NCI-H128 (cell line): ENCODE measurements at regions not wholly inside any gene's neighbourhood (a gene's known extent, or its start where the extent isn't known, plus 50 kb on each side); places are given as distances from the start of the nearest gene placed in this dataset.

Source experiments
- DNase-seq: peaks from one replicate; lab custom pipeline; 2025; ENCODE audit not compliant: unreplicated experiment; lab: John Stamatoyannopoulos, UW

DNA sequence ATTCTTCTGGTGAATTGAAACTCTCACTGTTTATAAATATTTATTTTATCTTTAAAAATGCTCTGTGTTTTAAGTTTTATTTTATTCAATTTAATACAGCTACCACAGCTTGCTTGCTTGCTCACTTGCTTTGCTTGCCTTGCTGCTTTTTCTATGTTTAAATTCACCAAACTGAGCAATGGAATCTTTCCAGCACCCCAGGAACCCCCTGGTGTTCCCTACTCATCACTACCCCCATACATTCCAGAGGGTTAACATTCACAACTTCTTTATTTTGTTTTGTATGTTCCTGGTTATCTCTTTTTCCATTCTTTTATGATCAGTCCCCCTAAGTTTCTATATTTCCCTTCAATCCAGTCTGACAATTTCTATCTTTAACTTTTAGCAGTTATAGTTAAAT, 166.5 kb upstream of the COL1A2 start:
- DNase-seq, result no peak

DNA sequence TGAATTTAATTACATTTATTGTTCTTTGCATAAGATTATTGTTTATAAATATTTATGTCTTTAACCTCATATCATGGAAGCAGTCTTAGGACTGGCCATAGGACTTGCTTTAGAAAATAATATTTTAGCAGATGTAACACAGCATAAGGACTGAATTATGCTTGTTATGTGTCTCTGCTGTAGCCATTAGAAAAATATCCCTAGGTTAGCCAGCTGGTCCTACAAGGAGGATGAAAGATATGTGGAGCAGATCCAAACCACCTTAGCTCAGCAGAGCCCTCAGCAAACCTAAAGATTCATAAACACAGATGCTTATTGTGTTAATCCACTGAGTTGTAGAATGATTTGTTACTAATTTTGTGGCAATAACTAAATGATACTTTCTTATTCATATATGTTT, 166.0 kb upstream of the COL1A2 start:
- no peak for DNase-seq

DNA sequence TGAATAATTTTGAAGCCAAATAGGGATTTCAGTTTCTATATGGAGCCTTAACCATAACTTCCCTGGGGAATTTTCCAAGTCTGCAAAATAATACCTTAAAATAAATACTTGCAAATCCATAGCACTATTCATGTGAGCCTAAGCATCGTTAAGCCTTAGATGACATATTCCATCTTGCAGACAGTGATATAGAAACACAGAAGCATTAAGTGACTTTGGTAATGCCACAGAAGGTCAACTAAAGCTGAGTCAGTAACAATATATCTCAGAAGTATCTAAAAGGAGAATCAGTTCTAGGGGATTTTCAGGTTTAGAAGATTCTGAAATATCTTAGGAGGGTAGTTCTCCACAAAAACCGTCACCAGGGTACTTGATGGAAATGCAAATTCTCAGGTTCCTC, 163.4 kb upstream of the COL1A2 start:
- DNase-seq, result no peak

DNA sequence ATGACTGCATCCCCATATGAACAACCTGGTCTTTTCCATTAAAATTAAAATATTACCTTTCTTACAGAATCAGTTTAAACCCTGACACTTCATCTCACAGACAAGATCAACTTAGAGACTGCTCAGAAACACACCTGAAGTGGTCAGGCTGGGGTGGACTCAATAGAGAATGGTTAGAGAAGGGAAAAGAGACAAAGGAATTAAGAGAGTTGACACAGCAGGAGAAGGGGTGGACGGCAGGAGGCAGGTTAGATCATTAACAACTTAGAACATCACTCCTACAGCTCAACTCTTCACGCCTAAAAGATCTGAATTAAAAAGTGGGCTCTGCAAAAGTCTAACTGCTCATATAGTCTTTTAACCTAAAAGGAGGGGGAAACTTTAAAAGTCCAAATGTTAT, 157.7 kb upstream of the COL1A2 start:
- DNase-seq, result no peak

DNA sequence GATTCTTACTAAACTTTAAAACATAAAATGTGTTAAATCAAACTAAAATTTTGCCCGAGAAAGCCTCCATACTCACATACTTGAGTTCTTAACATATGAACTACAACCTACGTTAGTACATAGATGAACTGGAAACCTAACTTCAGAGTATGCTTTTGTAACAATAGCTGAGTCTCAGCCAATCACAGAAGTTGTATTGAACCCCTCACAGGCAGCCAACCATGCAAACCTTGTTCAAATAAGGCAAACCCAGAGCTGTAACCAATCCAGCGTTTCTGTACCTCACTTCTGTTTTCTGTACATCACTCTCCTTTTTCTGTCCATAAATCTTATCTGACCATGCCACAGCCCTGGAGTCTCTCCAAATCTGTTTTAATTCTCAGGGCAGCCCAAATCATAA, 157.3 kb upstream of the COL1A2 start:
- no peak for DNase-seq

DNA sequence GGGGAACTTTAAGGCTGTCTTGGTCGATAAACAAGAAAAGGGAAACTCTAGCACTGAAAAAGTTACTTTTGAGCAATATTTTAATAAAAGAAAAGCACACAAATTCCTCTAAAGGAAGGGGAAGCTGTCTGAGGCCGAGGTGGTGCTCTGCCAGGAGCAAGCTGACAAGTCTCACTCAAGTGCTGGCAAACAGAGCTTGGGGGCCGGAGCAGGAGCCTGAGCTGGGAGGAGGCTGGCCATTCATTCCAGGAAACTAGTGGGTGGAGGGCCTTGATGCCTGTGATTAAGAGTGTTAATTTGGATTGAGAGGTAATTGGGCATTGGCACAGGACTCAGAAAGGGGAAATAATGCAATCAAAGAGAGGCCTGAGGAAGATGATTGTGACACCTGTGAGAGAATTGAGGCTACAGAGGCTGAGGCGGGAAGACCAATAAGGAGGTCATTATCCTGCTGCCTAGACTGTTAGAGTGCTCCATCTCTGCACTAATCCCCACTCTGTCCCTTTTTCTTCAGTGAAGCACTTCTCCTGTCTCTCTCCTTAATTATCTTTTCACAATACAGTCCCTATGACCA, 154.9 kb upstream of the COL1A2 start:
- no peak for DNase-seq

DNA sequence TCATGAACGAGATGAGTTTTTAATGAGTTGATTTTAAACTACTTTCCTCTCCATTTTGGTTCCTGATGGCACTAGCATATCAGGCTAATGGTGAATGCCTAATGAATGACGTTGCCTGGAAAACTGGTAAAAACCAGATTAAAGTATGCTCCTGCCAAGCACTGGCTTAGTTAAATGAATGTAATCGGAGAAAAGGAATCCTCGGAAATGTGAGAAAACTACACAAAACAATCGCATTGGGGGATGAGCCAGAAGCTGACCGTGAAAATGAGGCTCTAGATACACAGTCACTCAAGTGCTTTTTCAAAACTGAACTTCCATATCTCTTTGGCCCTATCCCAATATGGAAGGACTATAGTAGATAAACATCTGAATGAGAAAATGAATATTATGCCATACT, 153.8 kb upstream of the COL1A2 start:
- no peak for DNase-seq

DNA sequence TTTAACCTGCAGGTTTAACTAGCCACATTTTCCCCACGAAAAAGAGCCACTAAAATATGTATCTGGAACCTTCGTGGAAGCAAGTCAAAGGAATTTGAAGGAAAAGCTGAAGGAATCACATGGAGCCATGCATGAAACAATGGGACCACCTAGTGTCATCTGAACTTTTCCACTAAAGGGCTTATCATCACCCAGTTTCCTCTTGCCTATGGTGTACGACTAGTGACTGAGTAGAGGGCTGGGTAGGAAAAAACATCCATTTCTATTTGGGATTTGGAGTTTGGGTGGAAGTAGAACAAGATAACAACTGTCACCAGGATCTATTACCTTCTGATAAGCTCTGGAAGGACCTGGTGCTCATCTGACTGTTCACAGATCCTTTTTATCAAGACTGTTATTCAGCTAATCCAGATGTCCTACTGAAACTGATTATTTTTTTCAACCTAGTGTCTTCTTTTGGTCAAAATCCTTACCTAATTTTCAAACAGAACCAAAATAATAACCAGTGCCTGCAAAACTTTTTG, 153.2 kb upstream of the COL1A2 start:
- DNase-seq, result no peak

DNA sequence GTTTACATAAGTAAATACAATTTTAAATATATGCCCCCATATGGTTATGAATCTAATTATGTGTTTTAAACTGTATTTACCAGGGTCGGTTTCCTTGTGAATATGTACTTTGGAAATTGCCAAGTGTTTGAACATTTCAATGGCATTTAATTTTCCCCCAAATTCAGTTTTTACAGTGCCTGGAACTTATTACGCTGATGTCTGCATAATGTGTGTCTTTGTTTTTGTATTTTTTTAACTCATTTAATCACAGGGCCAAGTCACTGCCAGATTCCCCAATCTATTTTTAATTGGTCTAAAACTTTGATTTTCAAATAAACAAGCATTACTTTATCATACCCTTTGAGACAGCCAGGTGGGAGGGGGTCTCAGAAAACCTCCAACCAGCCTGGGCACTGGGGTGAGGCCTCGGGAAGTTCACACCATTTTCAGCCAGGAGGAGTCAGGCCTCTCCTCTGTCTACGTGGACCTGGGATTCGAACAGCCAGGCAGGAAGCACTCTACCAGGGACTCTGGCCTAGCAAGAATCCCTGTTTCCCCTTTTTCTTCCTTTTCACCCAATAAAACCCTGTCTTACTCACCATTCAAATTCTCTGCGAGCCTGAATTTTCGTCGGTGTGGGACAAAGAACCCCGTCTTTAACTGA, 151.5 kb upstream of the COL1A2 start:
- DNase-seq, result no peak

DNA sequence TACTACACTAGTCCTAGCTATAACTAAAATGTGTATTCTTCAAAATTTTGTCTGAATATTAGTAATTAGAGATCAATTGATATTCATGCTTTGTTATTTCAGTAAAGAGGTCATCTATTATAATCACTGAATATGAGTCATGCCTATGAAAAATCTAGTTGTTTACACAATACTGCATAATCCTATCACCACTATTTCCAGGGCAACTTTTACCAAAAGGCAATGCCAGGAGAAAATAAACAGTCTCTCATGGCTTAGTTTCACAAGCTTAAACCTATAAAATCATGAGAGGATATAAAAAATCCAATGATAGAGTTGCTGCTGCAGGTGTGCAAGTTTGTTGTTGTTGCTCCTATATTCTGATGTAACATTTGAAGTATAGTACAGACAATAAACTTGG, 149.9 kb upstream of the COL1A2 start:
- DNase-seq, result no peak

DNA sequence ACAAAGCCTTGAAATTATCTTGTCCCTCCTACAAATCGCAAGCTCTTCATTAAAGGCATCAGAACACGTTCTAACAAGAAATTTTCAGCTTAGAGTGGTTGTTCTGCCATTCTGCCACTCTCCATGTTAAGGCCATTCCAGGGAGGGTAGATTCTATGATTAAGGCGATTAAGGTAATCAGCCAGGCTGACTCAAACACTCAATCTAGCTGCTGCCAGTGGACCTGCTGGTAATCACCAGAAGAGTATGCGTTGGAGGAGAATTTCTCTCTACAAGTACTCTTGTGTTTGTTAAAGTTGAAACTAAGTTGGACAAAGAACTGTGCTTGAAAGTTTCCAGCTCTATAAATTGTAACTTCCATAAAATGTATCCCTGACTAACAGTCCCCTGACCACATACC, 149.2 kb upstream of the COL1A2 start:
- DNase-seq, result no peak

DNA sequence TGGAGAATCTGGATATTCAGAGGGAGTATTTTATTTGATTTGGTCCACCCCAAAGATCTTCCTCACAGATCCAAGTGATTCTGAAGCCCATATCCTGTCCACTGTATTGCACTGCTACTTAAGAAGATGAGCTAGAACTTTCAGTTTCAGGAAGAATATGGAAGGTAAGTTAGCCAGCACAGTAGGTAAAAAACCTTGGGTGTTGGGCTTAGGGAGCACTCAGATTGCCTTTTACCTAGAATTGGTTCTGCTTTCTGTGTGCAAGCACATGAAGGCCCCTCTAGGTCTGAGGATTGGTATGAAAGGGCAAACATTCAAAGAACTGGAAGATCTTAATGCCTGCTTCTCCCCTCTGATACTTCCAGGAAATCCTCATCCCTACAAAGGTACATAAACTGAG, 146.7 kb upstream of the COL1A2 start:
- DNase-seq, result no peak

DNA sequence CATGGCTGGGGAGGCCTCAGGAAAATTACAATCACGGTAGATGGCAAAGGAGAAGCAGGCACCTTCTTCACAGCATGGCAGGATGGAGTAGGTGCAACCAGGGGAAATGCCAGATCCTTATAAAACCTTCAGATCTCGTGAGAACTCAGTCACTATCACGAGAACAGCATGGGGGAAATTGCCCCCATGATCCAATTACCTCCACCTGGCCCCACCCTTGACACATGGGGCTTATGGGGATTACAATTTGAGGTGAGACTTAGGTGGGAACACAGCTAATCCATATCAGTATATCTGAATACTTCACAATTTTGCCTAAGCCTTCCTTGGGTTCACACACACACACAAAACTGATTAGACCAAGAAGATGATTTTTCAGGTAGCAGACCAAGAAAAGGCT, 145.1 kb upstream of the COL1A2 start:
- DNase-seq, result no peak

DNA sequence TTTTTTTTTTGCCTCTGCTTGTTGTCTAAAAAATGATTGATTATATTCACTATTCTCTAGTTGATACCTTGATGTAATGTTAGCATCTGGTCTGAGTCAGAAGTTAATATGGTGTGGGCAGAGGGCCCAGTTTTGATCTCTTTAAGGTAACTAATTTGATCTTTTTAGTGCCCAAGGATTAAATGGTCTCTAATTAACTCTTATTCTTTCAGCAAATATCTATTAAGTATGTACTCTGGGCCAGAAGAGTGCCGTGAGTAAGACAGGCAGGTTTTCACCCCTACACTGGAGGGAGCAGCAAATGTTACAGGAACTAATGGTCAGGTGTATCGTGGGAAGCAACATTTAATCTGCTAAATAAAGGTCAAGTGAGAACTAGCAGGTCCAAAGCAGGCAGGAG, 144.6 kb upstream of the COL1A2 start:
- DNase-seq, result no peak

DNA sequence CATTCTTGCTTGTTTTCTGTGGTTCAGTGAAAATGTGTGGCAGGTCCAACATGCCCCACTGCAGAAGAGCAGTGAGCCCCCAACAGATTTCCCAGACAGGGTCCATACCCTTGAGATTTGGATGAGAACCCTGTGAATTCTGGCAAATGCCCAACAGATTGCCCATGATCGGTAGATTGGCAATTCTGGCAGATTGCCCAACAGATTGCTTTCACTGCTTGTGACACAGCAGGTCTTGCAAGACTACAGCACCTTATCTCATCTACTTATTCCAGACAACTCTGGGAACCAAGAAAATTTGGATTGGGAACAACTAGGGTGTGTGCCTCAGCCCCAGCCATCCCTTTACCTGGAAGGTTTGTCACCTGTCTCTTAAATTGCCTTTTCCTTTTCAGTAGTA, 143.7 kb upstream of the COL1A2 start:
- no peak for DNase-seq

DNA sequence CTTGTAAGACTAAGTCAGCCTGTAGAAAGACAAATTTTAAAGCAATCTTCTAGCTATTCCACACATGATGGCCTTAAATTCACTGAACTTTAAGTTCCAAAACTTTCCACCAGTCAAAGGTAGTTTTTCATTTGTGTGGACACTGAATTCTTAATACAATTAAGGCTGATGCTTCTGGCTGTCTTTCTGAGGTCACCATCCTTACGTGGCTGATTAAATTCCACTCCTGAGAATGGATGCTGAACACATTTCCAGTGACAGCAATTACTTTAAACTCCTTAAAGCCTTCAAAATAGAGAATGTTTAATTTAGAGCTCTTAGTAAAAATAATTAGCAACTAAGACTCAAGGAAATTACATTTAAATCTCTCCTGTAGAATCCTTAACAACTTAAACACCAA, 142.6 kb upstream of the COL1A2 start:
- DNase-seq, result no peak

DNA sequence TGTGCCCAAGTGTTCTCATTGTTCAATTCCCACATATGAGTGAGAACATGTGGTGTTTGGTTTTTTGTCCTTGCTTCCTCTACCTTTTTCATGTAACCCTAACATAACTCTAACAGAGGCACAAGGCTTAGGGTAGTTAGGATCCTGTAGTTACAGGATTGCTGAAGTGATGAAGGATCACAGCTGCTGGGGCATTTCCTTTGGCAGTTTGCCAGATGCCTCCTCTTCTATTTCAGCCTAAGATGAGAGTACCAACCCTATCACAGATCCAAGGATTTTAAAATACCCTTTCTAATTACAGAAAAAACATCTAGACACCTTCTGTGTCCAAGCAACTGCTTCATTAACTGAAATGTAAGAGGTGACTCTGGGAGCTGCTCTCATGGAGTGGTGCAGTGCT, 141.7 kb upstream of the COL1A2 start:
- no peak for DNase-seq

DNA sequence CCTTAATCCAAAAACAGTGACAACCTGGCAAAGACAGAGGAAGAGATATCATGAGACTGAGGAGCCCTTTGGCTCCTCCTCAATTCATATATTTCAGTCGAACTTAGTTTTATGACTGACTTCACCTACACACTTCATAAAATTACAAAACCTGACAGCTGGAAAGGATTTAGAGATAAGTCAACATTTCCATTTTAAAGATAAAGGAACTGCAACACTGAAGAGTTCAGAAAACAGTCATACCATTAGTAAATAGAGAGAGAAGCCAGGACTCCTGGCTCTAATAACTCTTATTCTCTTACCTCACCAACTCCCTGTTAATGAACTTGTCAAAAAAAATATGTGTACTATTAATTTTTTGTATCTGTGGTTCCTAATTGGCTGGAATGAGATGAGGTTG, 141.0 kb upstream of the COL1A2 start:
- no peak for DNase-seq

DNA sequence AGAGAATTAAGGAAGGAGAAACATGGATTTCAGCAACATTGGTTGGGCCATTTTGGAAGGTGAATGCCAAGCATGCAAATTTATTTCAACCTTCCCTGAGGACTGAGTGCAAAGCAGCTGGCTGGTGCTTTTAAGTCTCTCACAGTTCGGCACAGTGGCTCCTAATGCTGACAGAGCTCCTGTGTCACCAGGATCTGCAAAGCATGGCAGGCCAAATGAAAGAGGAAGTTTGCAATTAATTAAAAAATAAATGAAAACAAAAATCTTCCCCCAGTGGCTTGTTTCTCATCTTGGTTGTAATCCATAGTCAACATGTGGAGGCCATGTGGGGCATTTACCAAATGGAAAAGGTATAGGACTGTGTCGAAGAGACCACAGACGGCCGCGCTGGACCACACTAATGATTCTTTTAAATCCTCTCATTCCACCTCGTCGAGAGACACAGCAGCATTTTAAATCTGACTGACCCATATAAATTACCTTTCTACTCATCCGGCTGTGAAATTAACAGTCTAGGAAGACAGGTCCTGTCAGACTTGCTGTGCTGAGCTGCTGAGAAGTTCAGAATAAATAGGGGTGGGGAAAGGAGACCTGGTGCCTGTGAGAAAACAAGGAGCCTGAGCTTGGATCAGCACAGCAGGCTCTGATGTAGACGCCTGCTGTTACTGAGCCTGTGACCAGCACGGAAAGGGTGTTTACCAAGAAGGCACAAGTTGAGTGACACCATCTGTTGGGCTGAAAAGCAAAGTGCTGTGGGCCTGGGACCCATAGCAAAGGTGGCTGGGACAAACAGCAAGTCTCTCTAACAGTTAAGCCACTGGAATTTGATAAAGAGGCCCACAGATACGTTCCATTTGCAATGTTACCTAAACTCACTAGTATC, 136.0 kb upstream of the COL1A2 start:
- no peak for DNase-seq

DNA sequence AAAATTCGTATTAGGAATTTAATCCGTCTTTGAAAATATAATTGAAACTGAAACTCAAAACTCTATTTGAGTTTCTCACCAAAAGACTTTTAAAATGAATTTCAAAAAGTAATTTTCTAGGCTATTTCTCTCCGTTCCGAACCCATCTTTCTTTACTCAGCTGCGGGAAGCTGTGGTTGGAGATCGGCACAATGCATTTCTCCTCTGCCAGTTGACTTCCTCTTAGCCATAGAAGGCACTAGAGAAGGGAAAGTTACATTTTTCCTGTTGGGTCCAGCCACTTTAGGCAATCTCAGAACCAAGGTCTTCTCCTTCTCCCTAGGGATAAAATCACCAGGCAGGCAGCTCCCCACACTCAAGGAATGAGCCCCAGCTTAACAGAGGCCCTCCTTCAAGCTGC, 133.6 kb upstream of the COL1A2 start:
- DNase-seq, result no peak

DNA sequence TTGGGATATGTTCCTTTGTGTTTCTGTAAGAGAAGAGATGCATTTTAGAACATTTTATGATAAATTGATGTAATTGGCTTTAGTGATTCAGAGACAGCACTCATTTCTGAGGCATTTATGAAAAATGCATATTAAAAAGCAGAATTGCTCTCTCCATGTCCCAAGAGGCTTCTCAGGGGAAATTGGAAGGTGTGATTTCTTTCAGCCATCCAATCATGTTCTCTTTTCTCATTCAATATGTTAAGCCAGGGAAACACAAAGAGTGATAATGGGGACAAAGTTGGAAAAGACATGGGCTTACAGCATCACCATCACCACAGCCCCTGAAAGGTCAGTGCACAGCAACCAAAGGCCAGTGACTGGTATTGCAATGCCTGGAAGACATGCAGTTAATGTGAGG, 129.9 kb upstream of the COL1A2 start:
- DNase-seq, result no peak

DNA sequence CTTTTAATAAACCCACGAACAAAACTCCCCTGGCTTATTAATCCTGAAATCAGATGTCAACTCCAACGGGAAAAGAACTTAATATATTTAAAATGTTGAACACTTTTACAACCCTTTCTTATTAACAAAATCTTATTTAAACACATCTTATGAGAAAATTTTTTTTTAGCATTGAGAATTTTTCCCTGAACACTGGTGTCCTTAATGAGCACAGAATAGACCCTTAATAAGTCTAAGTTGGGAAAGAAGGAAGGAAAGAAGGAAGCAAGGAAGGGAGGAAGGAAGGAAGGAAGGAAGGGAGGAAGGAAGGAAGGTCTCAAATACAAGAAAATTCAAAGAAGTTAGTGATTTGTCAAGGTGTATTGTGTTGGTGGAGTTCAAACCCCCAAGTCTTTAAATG, 129.2 kb upstream of the COL1A2 start:
- DNase-seq, result no peak
